GM12872 (cell line): ENCODE measurements at regions not wholly inside any gene's neighbourhood (a gene's known extent, or its start where the extent isn't known, plus 50 kb on each side); places are given as distances from the start of the nearest gene placed in this dataset.

Experiments used
- TF ChIP-seq, protein P1 (sequence below): IDR thresholded peaks from 3 replicates; pipeline ENCODE4 v1.5.1; 2011; ENCODE audit warnings: low read depth, mild to moderate bottlenecking, low read length, moderate library complexity; ENCODE audit not compliant: insufficient read depth

DNA sequence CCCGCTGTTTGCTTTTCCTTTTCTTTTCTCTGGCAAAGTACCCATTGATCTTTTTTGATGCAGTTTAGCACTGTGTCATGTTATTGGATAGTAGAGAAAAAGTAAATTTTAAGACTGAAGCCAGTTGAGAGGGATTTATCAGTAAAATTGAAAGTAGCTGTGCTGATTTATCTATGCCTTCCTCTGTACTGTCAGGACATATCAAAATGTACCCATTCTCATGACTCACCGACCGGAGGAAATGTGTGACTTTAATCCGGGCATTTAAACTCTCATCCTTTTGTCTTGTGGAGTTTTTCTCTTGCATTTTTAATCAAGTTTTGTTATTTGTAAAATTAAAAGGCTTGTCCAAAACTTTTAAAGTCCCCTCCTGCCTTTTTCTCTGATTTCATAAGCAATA, 276.6 kb upstream of the FMN2 start:
- TF ChIP-seq, protein P1, sequence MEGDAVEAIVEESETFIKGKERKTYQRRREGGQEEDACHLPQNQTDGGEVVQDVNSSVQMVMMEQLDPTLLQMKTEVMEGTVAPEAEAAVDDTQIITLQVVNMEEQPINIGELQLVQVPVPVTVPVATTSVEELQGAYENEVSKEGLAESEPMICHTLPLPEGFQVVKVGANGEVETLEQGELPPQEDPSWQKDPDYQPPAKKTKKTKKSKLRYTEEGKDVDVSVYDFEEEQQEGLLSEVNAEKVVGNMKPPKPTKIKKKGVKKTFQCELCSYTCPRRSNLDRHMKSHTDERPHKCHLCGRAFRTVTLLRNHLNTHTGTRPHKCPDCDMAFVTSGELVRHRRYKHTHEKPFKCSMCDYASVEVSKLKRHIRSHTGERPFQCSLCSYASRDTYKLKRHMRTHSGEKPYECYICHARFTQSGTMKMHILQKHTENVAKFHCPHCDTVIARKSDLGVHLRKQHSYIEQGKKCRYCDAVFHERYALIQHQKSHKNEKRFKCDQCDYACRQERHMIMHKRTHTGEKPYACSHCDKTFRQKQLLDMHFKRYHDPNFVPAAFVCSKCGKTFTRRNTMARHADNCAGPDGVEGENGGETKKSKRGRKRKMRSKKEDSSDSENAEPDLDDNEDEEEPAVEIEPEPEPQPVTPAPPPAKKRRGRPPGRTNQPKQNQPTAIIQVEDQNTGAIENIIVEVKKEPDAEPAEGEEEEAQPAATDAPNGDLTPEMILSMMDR, result no peak

GRCh38 chr1:239816081-239816782, 275.5 kb upstream of the FMN2 start:
- TF ChIP-seq, protein P1, result no peak

- TF ChIP-seq, protein P1, result no peak
Observed at GRCh38 chr1:239817276-239817675, 274.4 kb upstream of the FMN2 start.

DNA sequence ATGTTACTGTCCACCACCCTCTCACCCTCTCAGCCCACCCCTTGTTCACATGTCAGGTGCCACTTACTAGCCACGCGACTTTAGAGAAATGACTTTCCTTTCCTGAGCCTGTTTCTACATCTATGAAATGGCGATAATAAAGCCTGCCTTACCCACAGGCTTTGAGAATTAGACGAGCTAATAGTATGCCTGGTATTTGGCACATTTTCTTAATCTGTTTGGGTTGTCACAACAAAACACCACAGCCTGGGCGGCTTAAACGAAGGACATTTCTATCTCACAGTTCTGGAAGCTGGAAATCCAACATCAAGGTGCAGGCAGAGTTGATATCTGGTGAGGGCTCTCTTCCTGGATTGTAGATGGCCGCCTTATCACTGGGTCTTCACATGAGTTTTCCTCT, 273.9 kb upstream of the FMN2 start:
- TF ChIP-seq, protein P1, result no peak

GRCh38 chr1:239819096-239819495, 272.6 kb upstream of the FMN2 start:
- TF ChIP-seq, protein P1, result no peak

DNA sequence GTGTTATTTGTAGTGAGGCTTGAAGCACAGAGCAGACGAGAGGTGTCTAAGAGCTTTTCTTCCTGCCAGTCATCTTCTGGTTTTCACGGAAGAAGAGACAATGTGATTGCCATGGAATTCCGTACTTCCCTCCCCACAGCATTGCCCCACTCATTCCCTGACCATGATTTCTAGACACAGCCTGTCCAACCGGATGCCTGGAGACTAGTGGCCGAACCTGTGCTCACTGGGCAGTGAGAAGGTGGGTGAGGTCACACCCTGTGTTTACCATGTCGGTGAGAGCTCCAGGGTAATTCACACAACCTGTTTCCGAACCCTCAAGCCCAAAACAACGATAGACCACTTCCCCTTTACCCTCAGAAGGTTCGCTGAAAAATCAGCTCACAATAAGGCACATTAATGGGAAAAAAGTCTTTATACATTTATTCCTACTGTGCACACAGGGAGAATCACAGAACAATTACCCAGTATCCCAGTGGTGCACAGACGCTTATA, 271.9 kb upstream of the FMN2 start:
- TF ChIP-seq, protein P1, result no peak

GRCh38 chr1:239823852-239824251, 267.8 kb upstream of the FMN2 start:
- TF ChIP-seq, protein P1, result no peak
